ENCODE measurements at regions not wholly inside any gene's neighbourhood (a gene's known extent, or its start where the extent isn't known, plus 50 kb on each side); places are given as distances from the start of the nearest gene placed in this dataset.

DNA sequence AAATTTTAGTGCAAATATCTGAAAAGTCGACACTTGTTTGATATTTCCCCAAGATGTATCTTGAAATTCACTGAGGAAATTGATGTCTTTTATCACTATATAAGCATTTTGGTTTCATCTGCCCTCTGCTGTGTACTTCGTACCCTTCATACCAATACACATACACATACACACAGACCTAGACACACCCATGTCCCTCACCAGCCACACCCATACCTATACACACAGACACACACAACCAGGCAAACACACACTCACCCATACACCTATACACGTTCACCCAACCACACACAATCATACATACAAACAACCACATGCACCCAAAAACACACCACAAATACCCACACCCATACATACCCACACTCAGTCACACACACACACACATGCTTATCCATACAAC, 367.8 kb downstream of the HINT1 start:
- TF ChIP-seq, protein P1, sequence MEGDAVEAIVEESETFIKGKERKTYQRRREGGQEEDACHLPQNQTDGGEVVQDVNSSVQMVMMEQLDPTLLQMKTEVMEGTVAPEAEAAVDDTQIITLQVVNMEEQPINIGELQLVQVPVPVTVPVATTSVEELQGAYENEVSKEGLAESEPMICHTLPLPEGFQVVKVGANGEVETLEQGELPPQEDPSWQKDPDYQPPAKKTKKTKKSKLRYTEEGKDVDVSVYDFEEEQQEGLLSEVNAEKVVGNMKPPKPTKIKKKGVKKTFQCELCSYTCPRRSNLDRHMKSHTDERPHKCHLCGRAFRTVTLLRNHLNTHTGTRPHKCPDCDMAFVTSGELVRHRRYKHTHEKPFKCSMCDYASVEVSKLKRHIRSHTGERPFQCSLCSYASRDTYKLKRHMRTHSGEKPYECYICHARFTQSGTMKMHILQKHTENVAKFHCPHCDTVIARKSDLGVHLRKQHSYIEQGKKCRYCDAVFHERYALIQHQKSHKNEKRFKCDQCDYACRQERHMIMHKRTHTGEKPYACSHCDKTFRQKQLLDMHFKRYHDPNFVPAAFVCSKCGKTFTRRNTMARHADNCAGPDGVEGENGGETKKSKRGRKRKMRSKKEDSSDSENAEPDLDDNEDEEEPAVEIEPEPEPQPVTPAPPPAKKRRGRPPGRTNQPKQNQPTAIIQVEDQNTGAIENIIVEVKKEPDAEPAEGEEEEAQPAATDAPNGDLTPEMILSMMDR (IDR thresholded peaks at IDR 0.05 in 2 of 3, conservative IDR thresholded peaks at IDR 0.05 in 1 of 3; ENCODE audit: insufficient read depth in 2 of 3, low read depth in 1 of 3, low read length in 3 of 3) = no peak
- TF ChIP-seq, protein P2, sequence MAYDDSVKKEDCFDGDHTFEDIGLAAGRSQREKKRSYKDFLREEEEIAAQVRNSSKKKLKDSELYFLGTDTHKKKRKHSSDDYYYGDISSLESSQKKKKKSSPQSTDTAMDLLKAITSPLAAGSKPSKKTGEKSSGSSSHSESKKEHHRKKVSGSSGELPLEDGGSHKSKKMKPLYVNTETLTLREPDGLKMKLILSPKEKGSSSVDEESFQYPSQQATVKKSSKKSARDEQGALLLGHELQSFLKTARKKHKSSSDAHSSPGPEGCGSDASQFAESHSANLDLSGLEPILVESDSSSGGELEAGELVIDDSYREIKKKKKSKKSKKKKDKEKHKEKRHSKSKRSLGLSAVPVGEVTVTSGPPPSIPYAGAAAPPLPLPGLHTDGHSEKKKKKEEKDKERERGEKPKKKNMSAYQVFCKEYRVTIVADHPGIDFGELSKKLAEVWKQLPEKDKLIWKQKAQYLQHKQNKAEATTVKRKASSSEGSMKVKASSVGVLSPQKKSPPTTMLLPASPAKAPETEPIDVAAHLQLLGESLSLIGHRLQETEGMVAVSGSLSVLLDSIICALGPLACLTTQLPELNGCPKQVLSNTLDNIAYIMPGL (CRISPR knock-in tag; IDR thresholded peaks at IDR 0.05) = no peak
- no peak for TF ChIP-seq HMGN3 (IDR thresholded peaks at IDR 0.05; ENCODE audit: borderline replicate concordance, extremely low read depth, insufficient read length, low read depth, low read length)
